SKM-1 (cell line): ENCODE measurements at regions not wholly inside any gene's neighbourhood (a gene's known extent, or its start where the extent isn't known, plus 50 kb on each side); places are given as distances from the start of the nearest gene placed in this dataset.

Experiments used
- DNase-seq: peaks from one replicate; lab custom pipeline; 2025; ENCODE audit not compliant: unreplicated experiment; lab: John Stamatoyannopoulos, UW

DNA sequence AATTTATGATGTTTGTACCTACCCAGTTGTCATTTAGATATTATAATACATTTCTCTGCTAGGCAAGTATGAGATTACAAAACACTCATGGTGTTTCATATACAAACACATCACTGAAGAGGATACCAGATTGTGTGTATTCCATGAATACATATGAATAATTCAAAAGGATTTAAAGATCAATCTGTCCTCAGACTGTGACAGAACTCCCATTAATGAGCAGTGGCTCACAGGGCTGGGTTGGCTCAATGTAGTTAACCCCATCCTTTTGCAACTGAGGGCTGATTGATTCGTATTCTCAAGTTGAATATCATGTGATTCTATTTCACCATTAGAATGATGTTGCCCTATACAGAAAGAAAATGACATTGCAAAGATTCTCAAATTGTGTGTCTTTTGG, 79.6 kb upstream of the SPANXN2 start:
- no peak for DNase-seq

DNA sequence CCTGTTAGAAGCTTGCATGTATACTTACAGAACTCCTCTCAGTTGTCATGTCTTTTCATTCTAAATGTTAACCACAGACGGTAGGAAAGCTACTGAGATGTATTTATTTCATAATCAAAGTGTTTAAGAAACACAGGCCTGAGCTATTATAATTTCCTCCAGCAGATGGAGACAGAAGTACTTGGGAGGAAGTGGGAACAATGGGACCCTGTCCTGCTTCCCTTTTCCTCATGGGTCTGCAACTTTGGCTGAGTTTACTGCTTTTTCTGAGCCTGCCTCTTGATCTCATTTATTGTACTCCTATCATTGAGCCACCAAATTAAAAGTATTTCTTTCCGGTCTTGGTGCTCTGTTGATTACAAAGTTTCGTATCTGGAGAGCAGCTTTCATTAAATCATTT, 67.7 kb upstream of the SPANXN2 start:
- peak; percentile 1 for DNase-seq

DNA sequence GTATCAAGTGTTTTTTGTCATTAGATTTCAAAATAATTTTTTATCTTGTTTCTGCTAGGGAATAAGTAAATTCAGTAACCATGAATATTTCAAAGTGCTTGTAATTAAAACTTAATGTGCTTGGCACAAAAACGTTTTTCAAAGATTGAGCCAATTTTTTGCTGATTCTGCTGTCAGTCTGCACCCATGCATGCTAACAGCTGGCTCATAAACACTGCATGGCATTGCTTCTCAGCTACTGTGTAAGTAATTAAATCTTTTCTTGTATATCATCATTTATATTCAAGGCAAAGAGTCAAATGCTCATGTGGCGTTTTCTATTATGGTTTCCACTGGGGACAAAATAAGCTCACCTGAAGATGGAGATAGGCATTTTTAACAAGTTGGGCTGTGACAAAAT, 66.8 kb upstream of the SPANXN2 start:
- DNase-seq = no peak

GRCh38 chrX:143781103-143781502, 60.6 kb upstream of the SPANXN2 start:
- no peak for DNase-seq
